ENCODE measurements at regions not wholly inside any gene's neighbourhood (a gene's known extent, or its start where the extent isn't known, plus 50 kb on each side); places are given as distances from the start of the nearest gene placed in this dataset.

GRCh38 chr13:112188298-112188610 lies 121.3 kb downstream of the SOX1 start:
- TF ChIP-seq EGR1 (IDR thresholded peaks at IDR 0.05; ENCODE audit: borderline replicate concordance, low read depth, low read length): no peak
- no peak for TF ChIP-seq CHD2 (IDR thresholded peaks at IDR 0.05; ENCODE audit: low read length)
- no peak for TF ChIP-seq KDM5A (IDR thresholded peaks at IDR 0.05; ENCODE audit: low read length)
- TF ChIP-seq BCL11A (IDR thresholded peaks at IDR 0.05; ENCODE audit: low read depth in 2 of 2, low read length in 2 of 2): no peak
- no peak for TF ChIP-seq ATF3 (IDR thresholded peaks at IDR 0.05; ENCODE audit: insufficient read depth, low read depth, low read length)
- no peak for TF ChIP-seq RBBP5 (IDR thresholded peaks at IDR 0.05; ENCODE audit: borderline replicate concordance, low read depth, low read length)
- TF ChIP-seq RFX5 (IDR thresholded peaks at IDR 0.05; ENCODE audit: borderline replicate concordance, low read depth, low read length): no peak
- TF ChIP-seq ATF2 (IDR thresholded peaks at IDR 0.05; ENCODE audit: low read length): no peak
- FAIRE-seq: no peak
- Histone ChIP-seq H2AK5ac (ENCODE audit: low read depth, low read length) (no peak overlapping the region), H3K36me3 (ENCODE audit: control insufficient read depth in 2 of 4, insufficient read depth in 4 of 4, low read length in 3 of 4) (no peaks in the 10 kb centered on the region), H4K5ac (ENCODE audit: insufficient read length, low read depth, low read length) (no peak overlapping the region), H3K9ac (replicated peaks in 1 of 4; ENCODE audit: extremely low read depth in 1 of 4, low read depth in 3 of 4, low read length in 3 of 4) (no peak overlapping the region), H3K14ac (ENCODE audit: insufficient read length) (no peak overlapping the region), H3K18ac (ENCODE audit: extremely low read depth, low read length) (no peak overlapping the region), H2BK5ac (ENCODE audit: low read depth, low read length) (no peak overlapping the region), H3K9me3 (ENCODE audit: insufficient read depth in 2 of 2, low read depth in 1 of 2, low read length in 1 of 2) (0 out of 4 replicates have a peak, but pooled peaks cover 0 to 7% of the 10 kb centered on the region in 2 experiments), H3K79me1 (ENCODE audit: low read depth, low read length) (no peaks in the 10 kb centered on the region), H3K4ac (replicated peaks; ENCODE audit: insufficient read length, low read depth, low read length) (no peak overlapping the region), H4K20me1 (replicated peaks in 1 of 2; ENCODE audit: control insufficient read depth in 1 of 2, insufficient read depth in 2 of 2, low read length in 2 of 2) (no peaks in the 10 kb centered on the region), H2BK20ac (ENCODE audit: low read length) (no peak overlapping the region), H3K27ac (ENCODE audit: low read depth, low read length) (no peak overlapping the region), H2BK120ac (replicated peaks; ENCODE audit: low read depth, low read length) (no peak overlapping the region), H2BK12ac (ENCODE audit: low read depth, low read length) (no peak overlapping the region), H3K56ac (replicated peaks; ENCODE audit: insufficient read length, low read depth, low read length) (no peak overlapping the region), H3K79me2 (ENCODE audit: control insufficient read depth in 1 of 2, insufficient read depth in 2 of 2, low read length in 2 of 2) (no peaks in the 10 kb centered on the region), H3K4me2 (ENCODE audit: insufficient read depth in 1 of 2, low read depth in 2 of 2, low read length in 2 of 2) (no peak overlapping the region), H3K4me1 (replicated peaks in 1 of 4; ENCODE audit: control insufficient read depth in 3 of 4, insufficient read depth in 4 of 4, low read length in 3 of 4) (no peaks in the 10 kb centered on the region), H4K8ac (ENCODE audit: extremely low read depth, insufficient read depth, low read length) (no peak overlapping the region), H2AFZ (ENCODE audit: low read length) (no peak overlapping the region), H3K4me3 (ENCODE audit: extremely low read depth in 1 of 4, insufficient read depth in 2 of 4, low read depth in 3 of 4, low read length in 4 of 4) (no peak overlapping the region), H3K23me2 (ENCODE audit: low read depth, low read length) (no peaks in the 10 kb centered on the region), H2BK15ac (ENCODE audit: low read length) (no peak overlapping the region), H4K91ac (replicated peaks; ENCODE audit: insufficient read length, low read length) (no peak overlapping the region), H3K23ac (ENCODE audit: insufficient read length) (no peak overlapping the region), H3K27me3 (replicated peaks in 1 of 4; ENCODE audit: control insufficient read depth in 3 of 4, extremely low read depth in 1 of 4, insufficient read depth in 3 of 4, low read length in 3 of 4) (no peaks in the 10 kb centered on the region; a peak in 1 of 7 replicates)
- no peak for DNase-seq (ENCODE audit: low read depth in 1 of 2, low spot score in 2 of 2)
- ChIA-PET POLR2A (ENCODE audit: partially characterized antibody) (no interaction called here), CTCF (ENCODE audit: partially characterized antibody) (no interaction called here)
- WGBS, 2 experiments (ENCODE audit: extremely low coverage in 1 of 2, insufficient coverage in 1 of 2, insufficient read length in 1 of 2, insufficient replicate concordance in 2 of 2, low coverage in 1 of 2, low lambda C conversion rate in 2 of 2, missing lambda C conversion rate in 1 of 2): 88% methylated on average over 6 of the region's 6 CpGs; no CpG with 5 or more reads in 1 of the 2 experiments
